ENCODE measurements at regions not wholly inside any gene's neighbourhood (a gene's known extent, or its start where the extent isn't known, plus 50 kb on each side); places are given as distances from the start of the nearest gene placed in this dataset.

DNA sequence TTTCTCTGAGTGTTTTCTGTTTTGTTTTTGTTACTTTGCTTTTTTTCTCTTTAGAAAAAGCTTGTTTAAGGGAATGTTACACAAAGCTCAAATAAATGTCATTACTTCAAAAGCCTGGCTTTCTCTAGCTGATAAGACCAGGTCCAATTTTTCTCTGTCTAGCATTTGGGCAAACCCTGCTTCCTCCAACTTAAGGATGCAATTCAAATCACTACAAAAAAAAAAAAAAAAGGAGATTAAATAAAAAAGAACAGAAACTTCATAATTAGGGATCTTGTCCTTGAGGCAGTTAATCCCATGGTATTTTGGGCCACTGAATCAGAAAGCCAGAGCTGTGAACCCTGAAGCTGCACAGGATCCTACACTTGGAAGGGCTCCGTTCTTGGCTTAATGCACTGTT, 480.8 kb upstream of the KIRREL3 start:
- Mint-ChIP-seq H3K27me3 (no peaks in the 10 kb centered on the region), H3K27ac (no peak overlapping the region), H3K4me1 (no peaks in the 10 kb centered on the region), H3K36me3 (no peaks in the 10 kb centered on the region), H3K4me3 (no peak overlapping the region), H3K9me3 (no peaks in the 10 kb centered on the region)

GRCh38 chr11:127478826-127479225, 478.3 kb upstream of the KIRREL3 start:
- Mint-ChIP-seq H3K4me3 (no peak overlapping the region), H3K27ac (no peak overlapping the region), H3K27me3 (peaks cover under 1% of the 10 kb centered on the region), H3K36me3 (no peaks in the 10 kb centered on the region), H3K9me3 (no peaks in the 10 kb centered on the region), H3K4me1 (no peaks in the 10 kb centered on the region)

DNA sequence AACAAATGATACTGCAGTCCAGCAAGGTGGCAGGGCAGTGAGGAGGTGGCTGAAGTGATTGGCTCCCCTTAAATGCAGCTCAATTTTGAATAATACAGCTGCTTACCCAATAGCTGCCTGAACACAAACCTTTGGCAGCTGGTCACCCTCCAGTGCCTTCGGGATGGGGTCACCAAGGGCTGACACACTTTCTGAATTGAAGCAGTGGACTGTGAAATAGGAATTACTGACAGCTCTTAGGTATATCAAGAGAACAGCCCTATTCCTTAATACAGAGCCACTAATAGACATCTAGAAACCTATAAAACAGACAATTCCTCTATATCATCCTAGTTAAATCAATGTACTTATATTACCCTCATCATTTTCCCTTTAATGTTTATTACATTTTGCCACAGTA, 474.2 kb upstream of the KIRREL3 start:
- Mint-ChIP-seq H3K27me3 (peaks cover 6% of the 10 kb centered on the region), H3K4me3 (no peak overlapping the region), H3K9me3 (no peaks in the 10 kb centered on the region), H3K27ac (no peak overlapping the region), H3K4me1 (no peaks in the 10 kb centered on the region), H3K36me3 (no peaks in the 10 kb centered on the region)

- H3K27ac Mint-ChIP-seq = no peak overlapping the region
- H3K36me3 Mint-ChIP-seq = no peaks in the 10 kb centered on the region
- H3K9me3 Mint-ChIP-seq = no peaks in the 10 kb centered on the region
- no peak overlapping the region for H3K4me3 Mint-ChIP-seq
- H3K4me1 Mint-ChIP-seq = no peaks in the 10 kb centered on the region
- peaks cover 6% of the 10 kb centered on the region for H3K27me3 Mint-ChIP-seq
These were observed 471.9 kb upstream of the KIRREL3 start for GRCh38 chr11:127472505-127472904.

GRCh38 chr11:127471662-127472061, 471.1 kb upstream of the KIRREL3 start:
- Mint-ChIP-seq H3K9me3 (no peaks in the 10 kb centered on the region), H3K4me1 (no peaks in the 10 kb centered on the region), H3K36me3 (no peaks in the 10 kb centered on the region), H3K27me3 (peaks cover 7% of the 10 kb centered on the region), H3K4me3 (no peak overlapping the region), H3K27ac (no peak overlapping the region)

- Mint-ChIP-seq H3K27ac (no peak overlapping the region), H3K27me3 (peaks cover 7% of the 10 kb centered on the region), H3K4me1 (no peaks in the 10 kb centered on the region), H3K4me3 (no peak overlapping the region), H3K9me3 (no peaks in the 10 kb centered on the region), H3K36me3 (no peaks in the 10 kb centered on the region)
These were observed 469.8 kb upstream of the KIRREL3 start for GRCh38 chr11:127470306-127470884.

DNA sequence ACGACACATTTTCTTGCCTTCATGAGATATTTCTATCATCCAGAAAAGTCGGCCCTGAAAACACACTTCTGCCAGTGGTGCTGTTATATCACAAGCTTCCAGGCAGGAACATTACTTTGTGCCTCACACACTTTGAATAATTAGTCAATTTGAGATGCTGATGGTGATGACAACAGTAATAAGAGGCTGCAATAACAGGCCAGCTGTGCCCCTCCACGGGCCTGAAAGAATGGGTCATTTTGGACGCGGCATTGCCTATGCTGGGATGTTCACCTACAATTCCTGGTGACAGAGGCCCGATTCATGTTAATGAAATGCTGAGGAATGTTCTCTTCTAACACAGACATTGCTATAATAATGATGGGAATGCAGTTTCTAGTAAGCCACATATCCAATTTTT, 463.8 kb upstream of the KIRREL3 start:
- Mint-ChIP-seq H3K27ac (no peak overlapping the region), H3K27me3 (peaks cover 1% of the 10 kb centered on the region), H3K4me1 (no peaks in the 10 kb centered on the region), H3K4me3 (no peak overlapping the region), H3K36me3 (no peaks in the 10 kb centered on the region), H3K9me3 (no peaks in the 10 kb centered on the region)

GRCh38 chr11:127462065-127462344, 461.4 kb upstream of the KIRREL3 start:
- Mint-ChIP-seq H3K36me3 (no peaks in the 10 kb centered on the region), H3K4me3 (no peak overlapping the region), H3K27ac (no peak overlapping the region), H3K27me3 (peaks cover 1% of the 10 kb centered on the region), H3K9me3 (no peaks in the 10 kb centered on the region), H3K4me1 (no peaks in the 10 kb centered on the region)

GRCh38 chr11:127461241-127462064, 460.9 kb upstream of the KIRREL3 start:
- Mint-ChIP-seq H3K27me3 (no peaks in the 10 kb centered on the region), H3K4me3 (no peak overlapping the region)

DNA sequence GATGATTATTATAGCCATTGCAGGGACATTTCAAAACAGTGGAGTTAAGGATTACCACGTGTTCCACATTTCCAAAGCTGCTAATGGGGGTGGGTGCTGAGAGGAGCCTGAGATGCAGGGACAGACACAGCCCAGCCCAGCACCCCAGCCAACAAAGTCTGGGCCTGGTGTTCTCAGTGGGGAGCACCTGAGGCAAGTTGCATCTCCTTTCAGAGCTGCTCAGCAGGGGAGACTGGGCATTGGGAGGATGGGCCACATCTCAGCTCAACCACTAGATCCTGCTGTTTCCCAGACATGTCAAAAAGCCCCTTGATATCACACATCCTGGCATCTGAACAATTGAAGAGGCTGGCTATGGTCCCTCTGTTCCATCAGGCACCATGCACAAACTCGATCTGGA, 458.0 kb upstream of the KIRREL3 start:
- no peaks in the 10 kb centered on the region for H3K4me1 Mint-ChIP-seq
- H3K9me3 Mint-ChIP-seq = no peaks in the 10 kb centered on the region
- no peak overlapping the region for H3K27ac Mint-ChIP-seq
- H3K4me3 Mint-ChIP-seq = no peak overlapping the region
- H3K36me3 Mint-ChIP-seq = no peaks in the 10 kb centered on the region
- no peaks in the 10 kb centered on the region for H3K27me3 Mint-ChIP-seq

More at GRCh38 chr11:127461241-127462064, 460.9 kb upstream of the KIRREL3 start:
- no peaks in the 10 kb centered on the region for H3K36me3 Mint-ChIP-seq
- H3K27ac Mint-ChIP-seq = no peak overlapping the region
- H3K9me3 Mint-ChIP-seq = no peaks in the 10 kb centered on the region
- no peaks in the 10 kb centered on the region for H3K4me1 Mint-ChIP-seq

DNA sequence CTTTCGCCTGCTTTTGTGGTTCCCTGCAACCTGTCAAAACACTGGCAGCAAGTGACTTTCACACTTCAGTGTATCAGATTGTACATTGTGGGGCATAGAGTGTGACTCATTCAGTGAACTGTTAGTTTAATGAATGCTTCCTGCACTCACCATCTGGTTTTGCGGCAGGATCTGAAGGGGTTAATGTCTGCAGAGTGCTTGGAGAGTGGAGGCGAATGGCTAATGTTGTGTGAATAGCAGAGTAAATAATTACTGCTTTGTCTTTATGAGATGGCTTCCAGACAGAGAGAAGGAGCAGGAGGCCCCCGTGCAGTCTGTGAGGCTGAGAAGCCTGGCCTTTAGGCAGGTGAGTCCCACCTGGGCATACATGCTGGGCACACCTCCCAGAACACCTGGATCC, 454.3 kb upstream of the KIRREL3 start:
- Mint-ChIP-seq H3K36me3 (no peaks in the 10 kb centered on the region), H3K27ac (no peak overlapping the region), H3K9me3 (no peaks in the 10 kb centered on the region), H3K4me3 (no peak overlapping the region), H3K4me1 (no peaks in the 10 kb centered on the region), H3K27me3 (no peaks in the 10 kb centered on the region)

DNA sequence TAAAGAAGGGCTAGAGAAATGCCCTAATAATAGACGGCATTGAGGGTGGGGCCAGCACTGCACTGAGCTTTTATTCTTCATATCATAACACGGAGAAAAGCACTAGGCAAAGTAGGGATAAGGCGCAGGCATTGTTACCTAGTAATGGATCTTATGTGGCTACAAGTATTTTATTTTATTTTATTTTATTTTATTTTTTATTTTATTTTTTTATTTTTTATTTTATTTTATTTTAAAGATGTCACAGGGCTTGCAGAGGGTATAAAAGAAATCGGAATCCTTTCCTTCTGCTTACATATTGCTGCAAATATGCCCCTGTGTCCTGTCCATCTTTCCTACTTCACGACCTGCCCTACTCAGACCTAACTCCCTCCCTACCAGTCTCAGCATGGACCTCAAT, 452.0 kb upstream of the KIRREL3 start:
- H3K9me3 Mint-ChIP-seq = no peaks in the 10 kb centered on the region
- H3K27ac Mint-ChIP-seq = no peak overlapping the region
- H3K4me3 Mint-ChIP-seq = no peak overlapping the region
- no peaks in the 10 kb centered on the region for H3K4me1 Mint-ChIP-seq
- no peaks in the 10 kb centered on the region for H3K27me3 Mint-ChIP-seq
- no peaks in the 10 kb centered on the region for H3K36me3 Mint-ChIP-seq

DNA sequence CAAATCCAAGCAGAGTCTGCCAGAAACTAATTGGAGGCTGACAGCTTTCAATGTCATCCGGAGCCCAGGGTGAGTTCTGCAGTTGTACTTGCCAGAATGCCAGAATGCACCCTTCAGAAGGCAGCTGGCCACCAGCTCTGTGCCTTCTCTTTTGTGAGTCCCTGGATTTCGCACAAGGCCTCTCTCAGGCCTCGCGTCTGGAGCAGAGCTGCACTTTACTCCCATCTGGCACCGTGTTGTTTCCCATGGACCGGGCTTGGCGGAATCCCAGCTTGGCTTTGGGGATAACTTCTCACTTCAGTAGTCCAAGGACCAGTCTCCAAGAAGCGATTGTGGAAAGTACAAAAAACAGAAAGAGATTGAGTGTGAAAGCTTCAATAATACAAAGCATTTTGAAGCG, 451.3 kb upstream of the KIRREL3 start:
- Mint-ChIP-seq H3K9me3 (no peaks in the 10 kb centered on the region), H3K4me1 (no peaks in the 10 kb centered on the region), H3K27ac (no peak overlapping the region), H3K27me3 (no peaks in the 10 kb centered on the region), H3K4me3 (no peak overlapping the region), H3K36me3 (no peaks in the 10 kb centered on the region)

GRCh38 chr11:127448101-127448500, 447.5 kb upstream of the KIRREL3 start:
- Mint-ChIP-seq H3K27ac (no peak overlapping the region), H3K4me3 (no peak overlapping the region), H3K27me3 (peaks cover 2% of the 10 kb centered on the region), H3K36me3 (no peaks in the 10 kb centered on the region), H3K4me1 (no peaks in the 10 kb centered on the region), H3K9me3 (no peaks in the 10 kb centered on the region)

DNA sequence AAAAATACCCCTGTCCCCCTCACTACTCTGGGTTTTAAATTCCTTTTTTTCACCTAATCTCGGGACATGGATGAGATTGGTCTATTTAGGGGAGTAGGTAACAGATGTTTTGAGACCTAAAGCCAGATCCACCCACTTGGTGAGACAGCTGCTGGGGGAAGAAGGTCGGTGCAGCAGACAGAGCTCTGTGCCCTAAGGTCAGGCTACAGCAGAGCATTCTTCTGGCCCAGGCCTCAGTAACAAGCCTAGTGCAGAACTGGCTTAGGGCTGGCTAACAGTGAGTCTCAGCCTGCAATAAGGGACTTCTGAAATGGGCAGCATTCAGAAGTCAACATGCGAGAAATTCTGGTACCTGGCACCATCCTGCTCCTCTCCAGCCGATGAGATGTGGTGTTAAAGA, 444.9 kb upstream of the KIRREL3 start:
- Mint-ChIP-seq H3K27ac (no peak overlapping the region), H3K27me3 (peaks cover 2% of the 10 kb centered on the region), H3K36me3 (no peaks in the 10 kb centered on the region), H3K4me1 (no peaks in the 10 kb centered on the region), H3K4me3 (no peak overlapping the region), H3K9me3 (no peaks in the 10 kb centered on the region)

- Mint-ChIP-seq H3K4me3 (no peak overlapping the region), H3K27ac (no peak overlapping the region), H3K36me3 (no peaks in the 10 kb centered on the region), H3K27me3 (peaks cover 2% of the 10 kb centered on the region), H3K4me1 (no peaks in the 10 kb centered on the region), H3K9me3 (peaks cover 3% of the 10 kb centered on the region)
These were observed 442.7 kb upstream of the KIRREL3 start for GRCh38 chr11:127443297-127443696.

DNA sequence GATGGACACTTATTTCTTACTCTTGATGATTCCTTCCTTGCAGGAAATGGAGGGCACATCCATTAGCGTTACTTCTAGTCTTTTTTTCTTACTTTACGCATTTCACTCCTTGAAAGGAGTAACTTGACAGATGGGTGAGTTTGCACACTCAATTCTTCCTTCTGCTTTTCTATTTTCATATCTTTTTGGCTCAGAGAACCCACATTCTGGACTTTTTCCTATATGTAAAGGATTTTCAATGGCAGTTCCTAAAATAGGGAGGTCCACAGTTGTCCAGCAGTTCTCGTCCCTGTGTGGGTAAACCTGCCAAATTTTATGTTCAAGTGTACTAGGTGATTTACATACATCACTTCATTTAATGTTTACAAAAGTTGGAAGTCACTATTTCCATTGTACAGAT, 440.0 kb upstream of the KIRREL3 start:
- H3K27me3 Mint-ChIP-seq = no peaks in the 10 kb centered on the region
- H3K9me3 Mint-ChIP-seq = peaks cover 4% of the 10 kb centered on the region
- no peaks in the 10 kb centered on the region for H3K4me1 Mint-ChIP-seq
- no peak overlapping the region for H3K4me3 Mint-ChIP-seq
- no peak overlapping the region for H3K27ac Mint-ChIP-seq
- H3K36me3 Mint-ChIP-seq = no peaks in the 10 kb centered on the region

All from activated naive CD4-positive, alpha-beta T cell treated with anti-CD3 and anti-CD28 coated beads, Interleukin-2, amount 50 U/mL, for 24 hours (primary cell).